Neural progenitor cell (in vitro differentiated cells): ENCODE measurements at regions not wholly inside any gene's neighbourhood (a gene's known extent, or its start where the extent isn't known, plus 50 kb on each side); places are given as distances from the start of the nearest gene placed in this dataset.

ENCODE experiments used
- DNase-seq: peaks from one replicate; pipeline ENCODE4 v3.0.0-alpha.2; 2016; ENCODE audit warnings: low spot score
- H2AFZ ChIP-seq: fragments of 200-600 bp; sonication (generic); replicated peaks from 2 replicates; pipeline ENCODE4 v1.6.1; 2016; ENCODE audit warnings: antibody characterized with exemption
- H3F3A ChIP-seq: fragments of 200-600 bp; sonication (generic); 2 replicates; pipeline ENCODE4 v1.6.1; 2016; ENCODE audit warnings: antibody characterized with exemption, low read depth
- H3K27ac ChIP-seq: fragments of 200-600 bp; sonication (generic); 2 replicates; pipeline ENCODE4 v1.5.1; 2016; ENCODE audit warnings: mild to moderate bottlenecking
- H3K27me3 ChIP-seq: fragments of 200-600 bp; sonication (generic); 2 replicates; pipeline ENCODE4 v1.6.1; 2016; ENCODE audit warnings: mild to moderate bottlenecking, moderate library complexity
- H3K36me3 ChIP-seq: fragments of 200-600 bp; sonication (generic); 2 replicates; pipeline ENCODE4 v1.5.1; 2016
- H3K4me1 ChIP-seq: fragments of 200-600 bp; sonication (generic); 2 replicates; pipeline ENCODE4 v1.6.1; 2016; ENCODE audit warnings: mixed run types
- H3K4me2 ChIP-seq: fragments of 200-600 bp; sonication (generic); 2 replicates; pipeline ENCODE4 v1.6.1; 2016
- H3K4me3 ChIP-seq: fragments of 200-600 bp; sonication (generic); 2 replicates; pipeline ENCODE4 v1.5.1; 2016
- H3K79me2 ChIP-seq: fragments of 200-600 bp; sonication (generic); 2 replicates; pipeline ENCODE4 v1.6.1; 2016; ENCODE audit warnings: low read depth
- H3K9ac ChIP-seq: fragments of 200-600 bp; sonication (generic); 2 replicates; pipeline ENCODE4 v1.6.1; 2016
- H3K9me3 ChIP-seq: fragments of 200-600 bp; sonication (generic); 2 replicates; pipeline ENCODE4 v1.5.1; 2016; ENCODE audit warnings: low read depth
- H4K20me1 ChIP-seq: fragments of 200-600 bp; sonication (generic); 2 replicates; pipeline ENCODE4 v1.6.1; 2016; ENCODE audit warnings: low read depth
- H3K27ac Mint-ChIP-seq: 3 replicates; pipeline ENCODE4 v1.8.0; 2021; ENCODE audit warnings: mixed read lengths
- H3K27me3 Mint-ChIP-seq: 2 replicates; pipeline ENCODE4 v1.8.0; 2022; ENCODE audit warnings: low read depth, mild to moderate bottlenecking, inconsistent platforms, moderate library complexity, mixed read lengths; ENCODE audit not compliant: insufficient read depth
- H3K36me3 Mint-ChIP-seq: 3 replicates; pipeline ENCODE4 v1.8.0; 2021; ENCODE audit warnings: mixed read lengths
- H3K4me1 Mint-ChIP-seq: 3 replicates; pipeline ENCODE4 v1.8.0; 2021; ENCODE audit warnings: mixed read lengths
- H3K4me3 Mint-ChIP-seq: 3 replicates; pipeline ENCODE4 v1.8.0; 2021; ENCODE audit warnings: mild to moderate bottlenecking, moderate library complexity, mixed read lengths
- H3K9me3 Mint-ChIP-seq: 3 replicates; pipeline ENCODE4 v1.8.0; 2020; ENCODE audit warnings: mixed read lengths
- EZH2 ChIP-seq: fragments of 200-600 bp; sonication (generic); IDR thresholded peaks from 2 replicates; pipeline ENCODE4 v1.6.1; 2017; ENCODE audit warnings: antibody characterized with exemption, mild to moderate bottlenecking, moderate library complexity
- EZH2phosphoT487 ChIP-seq: fragments of 200-600 bp; sonication (generic); IDR thresholded peaks from 2 replicates; pipeline ENCODE4 v1.6.1; 2017; ENCODE audit warnings: antibody characterized with exemption
- TF ChIP-seq, protein P1 (sequence below): fragments of 200-600 bp; sonication (generic); IDR thresholded peaks from 2 replicates; pipeline ENCODE4 v1.5.1; 2017; ENCODE audit warnings: antibody characterized with exemption, mild to moderate bottlenecking

GRCh38 chr16:48442379-48442778, 57.2 kb upstream of the SIAH1 start:
- H3K4me3 ChIP-seq = no peak overlapping the region
- peaks cover 7% of the 10 kb centered on the region for H3F3A ChIP-seq
- H4K20me1 ChIP-seq = no peaks in the 10 kb centered on the region
- no peaks in the 10 kb centered on the region for H3K9me3 Mint-ChIP-seq
- no peak overlapping the region for H3K4me2 ChIP-seq
- no peaks in the 10 kb centered on the region for H3K9me3 ChIP-seq
- H3K4me3 Mint-ChIP-seq = no peak overlapping the region
- H3K27me3 Mint-ChIP-seq = peaks cover 5% of the 10 kb centered on the region
- H3K79me2 ChIP-seq = no peaks in the 10 kb centered on the region
- H2AFZ ChIP-seq = no peak overlapping the region
- DNase-seq = no peak
- no peak overlapping the region for H3K27ac Mint-ChIP-seq
- no peaks in the 10 kb centered on the region for H3K36me3 Mint-ChIP-seq
- H3K4me1 Mint-ChIP-seq = peaks cover 13% of the 10 kb centered on the region
- H3K36me3 ChIP-seq = no peaks in the 10 kb centered on the region
- TF ChIP-seq EZH2 (no peak), EZH2phosphoT487 (no peak)
- TF ChIP-seq, protein P1, sequence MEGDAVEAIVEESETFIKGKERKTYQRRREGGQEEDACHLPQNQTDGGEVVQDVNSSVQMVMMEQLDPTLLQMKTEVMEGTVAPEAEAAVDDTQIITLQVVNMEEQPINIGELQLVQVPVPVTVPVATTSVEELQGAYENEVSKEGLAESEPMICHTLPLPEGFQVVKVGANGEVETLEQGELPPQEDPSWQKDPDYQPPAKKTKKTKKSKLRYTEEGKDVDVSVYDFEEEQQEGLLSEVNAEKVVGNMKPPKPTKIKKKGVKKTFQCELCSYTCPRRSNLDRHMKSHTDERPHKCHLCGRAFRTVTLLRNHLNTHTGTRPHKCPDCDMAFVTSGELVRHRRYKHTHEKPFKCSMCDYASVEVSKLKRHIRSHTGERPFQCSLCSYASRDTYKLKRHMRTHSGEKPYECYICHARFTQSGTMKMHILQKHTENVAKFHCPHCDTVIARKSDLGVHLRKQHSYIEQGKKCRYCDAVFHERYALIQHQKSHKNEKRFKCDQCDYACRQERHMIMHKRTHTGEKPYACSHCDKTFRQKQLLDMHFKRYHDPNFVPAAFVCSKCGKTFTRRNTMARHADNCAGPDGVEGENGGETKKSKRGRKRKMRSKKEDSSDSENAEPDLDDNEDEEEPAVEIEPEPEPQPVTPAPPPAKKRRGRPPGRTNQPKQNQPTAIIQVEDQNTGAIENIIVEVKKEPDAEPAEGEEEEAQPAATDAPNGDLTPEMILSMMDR = no peak
- peaks cover 13% of the 10 kb centered on the region for H3K4me1 ChIP-seq
- no peaks in the 10 kb centered on the region for H3K27me3 ChIP-seq
- H3K9ac ChIP-seq = no peak overlapping the region
- no peak overlapping the region for H3K27ac ChIP-seq

GRCh38 chr16:48441863-48442279, 56.7 kb upstream of the SIAH1 start:
- Histone ChIP-seq H3K9ac (no peak overlapping the region), H3K4me2 (no peak overlapping the region), H3K79me2 (no peaks in the 10 kb centered on the region), H3K4me3 (no peak overlapping the region), H3K4me1 (peaks cover 13% of the 10 kb centered on the region), H3K9me3 (no peaks in the 10 kb centered on the region), H3K27me3 (no peaks in the 10 kb centered on the region), H4K20me1 (no peaks in the 10 kb centered on the region), H3K36me3 (no peaks in the 10 kb centered on the region), H2AFZ (no peak overlapping the region), H3K27ac (no peak overlapping the region), H3F3A (peaks cover 6% of the 10 kb centered on the region)
- TF ChIP-seq, protein P1 = no peak
- no peak for TF ChIP-seq EZH2
- TF ChIP-seq EZH2phosphoT487 = no peak
- H3K36me3 Mint-ChIP-seq = no peaks in the 10 kb centered on the region
- H3K27ac Mint-ChIP-seq = no peak overlapping the region
- peaks cover 6% of the 10 kb centered on the region for H3K27me3 Mint-ChIP-seq
- no peak for DNase-seq
- H3K9me3 Mint-ChIP-seq = no peaks in the 10 kb centered on the region
- H3K4me1 Mint-ChIP-seq = peaks cover 13% of the 10 kb centered on the region
- no peak overlapping the region for H3K4me3 Mint-ChIP-seq

- H3K27me3 Mint-ChIP-seq = peaks cover 8% of the 10 kb centered on the region
- peaks cover 8% of the 10 kb centered on the region for H3K4me1 Mint-ChIP-seq
- H3K9me3 Mint-ChIP-seq = no peaks in the 10 kb centered on the region
Measured at GRCh38 chr16:48441106-48441505, 55.9 kb upstream of the SIAH1 start.

More at GRCh38 chr16:48441106-48441505, 55.9 kb upstream of the SIAH1 start:
- Histone ChIP-seq H3K4me2 (no peak overlapping the region), H3K27me3 (no peaks in the 10 kb centered on the region), H3K79me2 (no peaks in the 10 kb centered on the region), H3K4me3 (no peak overlapping the region), H3K9me3 (no peaks in the 10 kb centered on the region), H3K27ac (no peak overlapping the region), H3K36me3 (no peaks in the 10 kb centered on the region), H3K4me1 (peaks cover 8% of the 10 kb centered on the region), H4K20me1 (no peaks in the 10 kb centered on the region), H3F3A (no peaks in the 10 kb centered on the region), H3K9ac (no peak overlapping the region), H2AFZ (no peak overlapping the region)
- no peak overlapping the region for H3K4me3 Mint-ChIP-seq
- no peak overlapping the region for H3K27ac Mint-ChIP-seq
- DNase-seq = no peak
- H3K36me3 Mint-ChIP-seq = no peaks in the 10 kb centered on the region
- TF ChIP-seq EZH2 = no peak
- TF ChIP-seq EZH2phosphoT487 = no peak
- TF ChIP-seq, protein P1 = no peak
